Esophagus muscularis mucosa (tissue), 4 donors: ENCODE measurements at regions not wholly inside any gene's neighbourhood (a gene's known extent, or its start where the extent isn't known, plus 50 kb on each side); places are given as distances from the start of the nearest gene placed in this dataset.

Experiments
- DNase-seq: peaks from one replicate; pipeline ENCODE4 v3.0.0-alpha.2; 2017; ENCODE audit errors: extremely low spot score
- H3K27ac ChIP-seq, 4 donors: fragments of 200-600 bp; sonication (generic); replicated peaks in 1 of 4; 1 replicate in 3 of 4; 2 replicates in 1 of 4; pipeline ENCODE4 v1.5.1; 2016 to 2019; ENCODE audit warnings: mild to moderate bottlenecking in 1 of 4
- H3K27me3 ChIP-seq, 4 donors: fragments of 200-600 bp; sonication (generic); one replicate each; pipeline versions ENCODE4 v1.5.1 to v1.6.0; 2016 to 2019
- H3K36me3 ChIP-seq, 4 donors: fragments of 200-600 bp; sonication (generic); one replicate each; pipeline ENCODE4 v1.5.1; 2016 to 2019
- H3K4me1 ChIP-seq, 4 donors: fragments of 200-600 bp; sonication (generic); one replicate each; pipeline ENCODE4 v1.5.1; 2016 to 2019
- H3K4me3 ChIP-seq, 4 donors: fragments of 200-600 bp; sonication (generic); 1 replicate in 2 of 4; 2 replicates in 2 of 4; pipeline ENCODE4 v1.5.1; 2016 to 2019; ENCODE audit warnings: mild to moderate bottlenecking in 4 of 4, moderate library complexity in 1 of 4
- H3K9me3 ChIP-seq, 4 donors: fragments of 200-600 bp; sonication (generic); 1 replicate in 3 of 4; 2 replicates in 1 of 4; pipeline ENCODE4 v1.5.1; 2016 to 2019
- EP300 ChIP-seq: sonication (generic); formaldehyde crosslinking; IDR thresholded peaks from one replicate; pipeline ENCODE4 v1.6.1; 2017; ENCODE audit warnings: antibody characterized with exemption
- POLR2A ChIP-seq: fragments of 450-650 bp; IDR thresholded peaks from one replicate; pipeline ENCODE4 v1.6.1; 2017; ENCODE audit warnings: antibody characterized with exemption, moderate library complexity, mild to moderate bottlenecking, low read depth
- POLR2AphosphoS5 ChIP-seq, 2 donors: sonication (generic); formaldehyde crosslinking; IDR thresholded peaks; one replicate each; pipeline ENCODE4 v1.6.1; 2017; ENCODE audit warnings: antibody characterized with exemption in 2 of 2
- WGBS: methylation state at CpG from one replicate; pipeline ENCODE4 v1.1.5; 2018; 5-methylcytosine and 5-hydroxymethylcytosine counted together
- intact Hi-C: fragments of 100-400 bp; cut with DNase I; formaldehyde crosslinking; loops from one replicate; pipeline ENCODE4 v1.15.1; 2023
- TF ChIP-seq, protein P1 (sequence below), 3 experiments: fragments of 200-600 bp in 2 of 3; fragments of 450-650 bp in 1 of 3; sonication (generic) in 2 of 3; IDR thresholded peaks; one replicate each; pipeline ENCODE4 v1.5.1; 2017 to 2019; ENCODE audit warnings: antibody characterized with exemption in 3 of 3, mild to moderate bottlenecking in 2 of 3, moderate library complexity in 1 of 3

DNA sequence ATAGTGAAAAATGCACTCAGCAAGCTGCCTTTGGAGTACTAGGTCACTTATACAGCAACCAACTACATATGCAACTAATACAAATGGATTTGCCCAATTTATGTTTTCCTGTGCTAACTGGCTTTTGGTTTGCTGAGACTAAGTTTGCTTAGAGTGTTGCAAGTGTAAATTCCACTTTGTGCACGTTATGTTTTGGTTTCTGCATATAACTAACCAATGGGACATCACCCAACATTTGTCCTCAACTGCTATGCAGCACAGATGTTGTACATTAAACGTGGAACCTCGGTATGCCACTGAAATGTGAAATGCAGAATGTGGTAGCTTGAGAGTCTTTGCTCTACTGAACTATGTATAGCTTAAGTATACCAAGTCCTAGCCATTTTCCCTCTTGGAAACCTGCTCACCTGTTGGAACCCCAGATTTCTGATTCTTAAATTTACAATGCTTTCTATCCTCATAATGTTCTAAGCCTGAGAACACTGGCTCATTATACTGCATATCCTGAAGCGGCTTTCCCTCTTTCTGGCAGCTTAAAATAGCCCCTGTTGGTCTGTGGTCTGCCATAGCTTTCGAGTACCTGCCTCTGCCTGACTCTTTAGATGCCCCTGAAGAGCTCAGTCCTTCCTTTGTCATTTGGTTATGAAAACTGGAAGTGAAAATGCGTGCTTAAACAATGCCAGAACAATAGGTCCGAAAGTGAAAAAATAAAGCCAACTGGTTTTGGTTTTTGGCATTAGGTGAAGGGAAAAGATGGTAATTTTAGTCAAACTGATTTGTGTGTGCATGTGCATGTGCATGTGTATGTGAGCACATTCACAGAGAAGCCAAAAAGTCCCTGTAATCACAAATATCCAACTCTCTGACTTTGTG lies 158.0 kb downstream of the SH2D1A start:
- Histone ChIP-seq H3K4me1 (peaks cover 0 to 14% (median 2%) of the 10 kb centered on the region in 4 donors), H3K4me3 (no peak overlapping the region), H3K36me3 (no peaks in the 10 kb centered on the region), H3K27ac (no peak overlapping the region), H3K9me3 (no peaks in the 10 kb centered on the region), H3K27me3 (no peaks in the 10 kb centered on the region)
- DNase-seq: no peak
- no peak for TF ChIP-seq POLR2A
- TF ChIP-seq EP300: no peak
- TF ChIP-seq, protein P1, sequence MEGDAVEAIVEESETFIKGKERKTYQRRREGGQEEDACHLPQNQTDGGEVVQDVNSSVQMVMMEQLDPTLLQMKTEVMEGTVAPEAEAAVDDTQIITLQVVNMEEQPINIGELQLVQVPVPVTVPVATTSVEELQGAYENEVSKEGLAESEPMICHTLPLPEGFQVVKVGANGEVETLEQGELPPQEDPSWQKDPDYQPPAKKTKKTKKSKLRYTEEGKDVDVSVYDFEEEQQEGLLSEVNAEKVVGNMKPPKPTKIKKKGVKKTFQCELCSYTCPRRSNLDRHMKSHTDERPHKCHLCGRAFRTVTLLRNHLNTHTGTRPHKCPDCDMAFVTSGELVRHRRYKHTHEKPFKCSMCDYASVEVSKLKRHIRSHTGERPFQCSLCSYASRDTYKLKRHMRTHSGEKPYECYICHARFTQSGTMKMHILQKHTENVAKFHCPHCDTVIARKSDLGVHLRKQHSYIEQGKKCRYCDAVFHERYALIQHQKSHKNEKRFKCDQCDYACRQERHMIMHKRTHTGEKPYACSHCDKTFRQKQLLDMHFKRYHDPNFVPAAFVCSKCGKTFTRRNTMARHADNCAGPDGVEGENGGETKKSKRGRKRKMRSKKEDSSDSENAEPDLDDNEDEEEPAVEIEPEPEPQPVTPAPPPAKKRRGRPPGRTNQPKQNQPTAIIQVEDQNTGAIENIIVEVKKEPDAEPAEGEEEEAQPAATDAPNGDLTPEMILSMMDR (IDR thresholded peaks at IDR 0.05): no peak
- no peak for TF ChIP-seq POLR2AphosphoS5 (IDR thresholded peaks at IDR 0.05)
- intact Hi-C loops: no loop called here
- 57% methylated on average over 7 of the region's 7 CpGs for WGBS

DNA sequence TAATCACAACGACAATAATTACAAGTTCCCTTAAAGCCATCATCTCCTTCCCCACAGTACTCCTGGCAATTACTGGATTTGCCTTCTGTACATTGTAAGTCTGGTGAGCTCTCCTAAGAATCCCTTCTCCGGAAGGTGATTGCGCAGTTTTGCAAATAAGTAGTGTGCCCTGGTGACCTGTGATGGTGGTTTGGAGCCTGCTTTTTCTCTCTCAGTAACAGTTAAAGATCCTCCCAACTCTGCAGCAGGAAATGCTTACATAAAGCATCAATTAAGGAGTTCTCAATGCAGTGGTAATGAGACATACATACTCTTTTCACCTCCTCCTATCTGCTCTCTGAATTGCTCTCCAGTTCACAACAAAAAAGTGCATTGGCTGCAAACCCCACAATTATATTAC lies 159.7 kb downstream of the SH2D1A start:
- no peaks in the 10 kb centered on the region for H3K36me3 ChIP-seq
- intact Hi-C loops: no loop called here
- no peaks in the 10 kb centered on the region for H3K9me3 ChIP-seq
- no peaks in the 10 kb centered on the region for H3K27me3 ChIP-seq
- 70% methylated on average over 3 of the region's 3 CpGs for WGBS
- peaks cover 0 to 7% (median 2%) of the 10 kb centered on the region in 4 donors for H3K4me1 ChIP-seq
- DNase-seq: no peak
- TF ChIP-seq EP300 (no peak), POLR2AphosphoS5 (IDR thresholded peaks at IDR 0.05) (no peak), POLR2A (no peak)
- TF ChIP-seq, protein P1 (IDR thresholded peaks at IDR 0.05): no peak
- no peak overlapping the region for H3K4me3 ChIP-seq
- H3K27ac ChIP-seq: no peak overlapping the region

DNA sequence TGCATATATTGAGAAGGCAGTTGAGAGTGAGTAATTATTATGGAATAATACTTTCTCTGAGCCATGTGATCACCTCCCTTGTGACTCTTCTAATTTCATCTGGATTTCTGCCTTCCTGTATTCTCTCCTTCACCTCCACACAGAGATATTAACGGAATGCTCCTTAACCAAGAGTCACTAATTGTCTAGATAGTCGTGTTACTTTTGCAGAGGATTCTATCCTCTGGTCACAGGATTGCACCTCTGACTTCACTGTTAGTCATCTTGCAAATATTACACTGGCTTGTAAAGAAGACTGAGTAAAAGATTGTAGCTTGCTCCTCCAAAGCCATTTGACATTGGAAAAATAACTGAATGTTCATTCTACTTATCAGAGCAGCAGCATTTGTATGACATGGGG lies 160.9 kb downstream of the SH2D1A start:
- no peaks in the 10 kb centered on the region for H3K4me1 ChIP-seq
- 59% methylated on average over 2 of the region's 2 CpGs for WGBS
- DNase-seq: no peak
- TF ChIP-seq POLR2A (no peak), POLR2AphosphoS5 (IDR thresholded peaks at IDR 0.05) (no peak), EP300 (no peak)
- TF ChIP-seq, protein P1 (IDR thresholded peaks at IDR 0.05): no peak
- no peak overlapping the region for H3K4me3 ChIP-seq
- no peaks in the 10 kb centered on the region for H3K36me3 ChIP-seq
- no peak overlapping the region for H3K27ac ChIP-seq
- no peaks in the 10 kb centered on the region for H3K27me3 ChIP-seq
- intact Hi-C loops: no loop called here
- H3K9me3 ChIP-seq: no peaks in the 10 kb centered on the region

DNA sequence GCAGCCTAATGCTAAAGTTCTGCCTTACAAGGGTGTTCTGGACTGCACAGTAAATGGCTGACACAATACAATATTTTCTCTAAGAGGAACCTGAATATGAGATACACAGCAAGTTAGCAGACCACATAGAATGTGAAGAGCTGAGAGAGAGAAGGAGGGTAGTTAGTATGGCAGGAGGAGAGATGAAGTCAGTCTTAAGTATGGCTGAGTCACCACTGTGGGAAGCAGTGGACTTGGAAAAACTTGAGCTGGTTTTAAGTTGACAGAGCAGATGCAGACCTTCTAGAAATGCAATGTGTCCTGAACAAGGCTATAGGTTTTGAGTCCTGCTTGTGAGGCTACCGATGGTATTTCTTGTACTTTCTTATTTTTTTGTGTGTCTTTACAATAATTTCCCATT lies 172.5 kb downstream of the SH2D1A start:
- 81% methylated on average over 1 of the region's 1 CpG for WGBS
- TF ChIP-seq EP300 (no peak), POLR2A (no peak), POLR2AphosphoS5 (IDR thresholded peaks at IDR 0.05) (no peak)

DNA sequence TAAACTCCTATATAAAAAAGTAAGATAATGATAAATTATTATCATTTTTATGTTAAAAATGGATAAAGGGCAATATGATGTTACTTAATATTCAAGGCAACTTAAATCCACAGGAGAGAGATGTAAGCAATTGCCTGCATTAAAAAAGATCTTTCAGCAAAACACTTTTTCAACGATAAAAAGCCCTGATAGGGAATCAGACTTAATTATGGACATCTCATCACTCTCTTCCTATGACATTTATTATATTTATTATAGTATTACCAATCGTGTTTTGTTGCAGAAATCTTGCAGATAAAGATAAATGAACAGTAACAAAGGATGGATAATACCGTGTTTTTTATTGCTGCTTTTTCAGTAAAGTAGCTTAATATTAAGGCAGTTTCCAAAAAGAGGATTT lies 178.5 kb downstream of the SH2D1A start:
- no peaks in the 10 kb centered on the region for H3K4me1 ChIP-seq
- no peak for DNase-seq
- intact Hi-C loops: no loop called here
- TF ChIP-seq, protein P1 (IDR thresholded peaks at IDR 0.05): no peak
- no peak for TF ChIP-seq POLR2A
- no peaks in the 10 kb centered on the region for H3K27me3 ChIP-seq
- no peak overlapping the region for H3K27ac ChIP-seq
- no peak overlapping the region for H3K4me3 ChIP-seq
- WGBS: 71% methylated on average over 3 of the region's 3 CpGs
- no peaks in the 10 kb centered on the region for H3K9me3 ChIP-seq
- no peaks in the 10 kb centered on the region for H3K36me3 ChIP-seq

More for the DNA sequence above, 172.5 kb downstream of the SH2D1A start:
- H3K4me3 ChIP-seq: no peak overlapping the region
- H3K36me3 ChIP-seq: no peaks in the 10 kb centered on the region
- intact Hi-C loops: no loop called here
- DNase-seq: no peak
- H3K9me3 ChIP-seq: peaks cover 0 to 14% (median 0%) of the 10 kb centered on the region in 4 donors
- no peak overlapping the region for H3K27ac ChIP-seq
- no peaks in the 10 kb centered on the region for H3K4me1 ChIP-seq
- H3K27me3 ChIP-seq: no peaks in the 10 kb centered on the region
